ENCODE measurements at regions not wholly inside any gene's neighbourhood (a gene's known extent, or its start where the extent isn't known, plus 50 kb on each side); places are given as distances from the start of the nearest gene placed in this dataset.

GRCh38 chr5:74409166-74409706 is 231.3 kb downstream of the ENC1 start:
- H3K27ac Mint-ChIP-seq = no peak overlapping the region
- H3K9me3 Mint-ChIP-seq = no peaks in the 10 kb centered on the region
- no peak for TF ChIP-seq CTCF (conservative IDR thresholded peaks at IDR 0.05)
- no peaks in the 10 kb centered on the region for H3K36me3 Mint-ChIP-seq
- H3K27me3 Mint-ChIP-seq = no peaks in the 10 kb centered on the region
- no peak overlapping the region for H3K4me3 Mint-ChIP-seq
- DNase-seq (ENCODE audit: extremely low spot score, unreplicated experiment) = no peak
- peaks cover 36% of the 10 kb centered on the region for H3K4me1 Mint-ChIP-seq (ENCODE audit: unreplicated experiment)

- Mint-ChIP-seq H3K36me3 (no peaks in the 10 kb centered on the region), H3K4me1 (ENCODE audit: unreplicated experiment) (peaks cover 30% of the 10 kb centered on the region), H3K9me3 (no peaks in the 10 kb centered on the region), H3K27me3 (no peaks in the 10 kb centered on the region), H3K27ac (peak overlapping the region; percentile 68), H3K4me3 (peak overlapping the region; percentile 44)
- TF ChIP-seq CTCF (conservative IDR thresholded peaks at IDR 0.05) = no peak
- DNase-seq (ENCODE audit: extremely low spot score, unreplicated experiment) = no peak
These were observed 232.1 kb downstream of the ENC1 start for GRCh38 chr5:74408150-74409043.

- no peak for DNase-seq (ENCODE audit: extremely low spot score, unreplicated experiment)
- no peaks in the 10 kb centered on the region for H3K27me3 Mint-ChIP-seq
- no peak overlapping the region for H3K27ac Mint-ChIP-seq
- no peaks in the 10 kb centered on the region for H3K36me3 Mint-ChIP-seq
- no peak overlapping the region for H3K4me3 Mint-ChIP-seq
- H3K9me3 Mint-ChIP-seq = no peaks in the 10 kb centered on the region
- peaks cover 26% of the 10 kb centered on the region for H3K4me1 Mint-ChIP-seq (ENCODE audit: unreplicated experiment)
- TF ChIP-seq CTCF (conservative IDR thresholded peaks at IDR 0.05) = no peak
These were observed 232.8 kb downstream of the ENC1 start for GRCh38 chr5:74407701-74408100.

GRCh38 chr5:74406844-74407243 is 233.7 kb downstream of the ENC1 start:
- TF ChIP-seq CTCF (conservative IDR thresholded peaks at IDR 0.05) = no peak
- no peaks in the 10 kb centered on the region for H3K36me3 Mint-ChIP-seq
- no peak for DNase-seq (ENCODE audit: extremely low spot score, unreplicated experiment)
- H3K4me3 Mint-ChIP-seq = no peak overlapping the region
- H3K27ac Mint-ChIP-seq = no peak overlapping the region
- peaks cover 31% of the 10 kb centered on the region for H3K4me1 Mint-ChIP-seq (ENCODE audit: unreplicated experiment)
- H3K27me3 Mint-ChIP-seq = no peaks in the 10 kb centered on the region
- no peaks in the 10 kb centered on the region for H3K9me3 Mint-ChIP-seq

- H3K4me3 Mint-ChIP-seq = no peak overlapping the region
- no peak for DNase-seq (ENCODE audit: extremely low spot score, unreplicated experiment)
- H3K36me3 Mint-ChIP-seq = no peaks in the 10 kb centered on the region
- H3K9me3 Mint-ChIP-seq = no peaks in the 10 kb centered on the region
- H3K27me3 Mint-ChIP-seq = no peaks in the 10 kb centered on the region
- TF ChIP-seq CTCF (conservative IDR thresholded peaks at IDR 0.05) = no peak
- peaks cover 36% of the 10 kb centered on the region for H3K4me1 Mint-ChIP-seq (ENCODE audit: unreplicated experiment)
- no peak overlapping the region for H3K27ac Mint-ChIP-seq
These were observed 234.9 kb downstream of the ENC1 start for GRCh38 chr5:74405593-74405992.

Data from type B pancreatic cell (in vitro differentiated cells).